NCI-H748 (cell line): ENCODE measurements at regions not wholly inside any gene's neighbourhood (a gene's known extent, or its start where the extent isn't known, plus 50 kb on each side); places are given as distances from the start of the nearest gene placed in this dataset.
A peak's percentile ranks its signal among the peaks of the same experiment; 100 is the strongest.

Experiments used
- DNase-seq: peaks from one replicate; lab custom pipeline; 2025; ENCODE audit not compliant: unreplicated experiment; lab: John Stamatoyannopoulos, UW

DNA sequence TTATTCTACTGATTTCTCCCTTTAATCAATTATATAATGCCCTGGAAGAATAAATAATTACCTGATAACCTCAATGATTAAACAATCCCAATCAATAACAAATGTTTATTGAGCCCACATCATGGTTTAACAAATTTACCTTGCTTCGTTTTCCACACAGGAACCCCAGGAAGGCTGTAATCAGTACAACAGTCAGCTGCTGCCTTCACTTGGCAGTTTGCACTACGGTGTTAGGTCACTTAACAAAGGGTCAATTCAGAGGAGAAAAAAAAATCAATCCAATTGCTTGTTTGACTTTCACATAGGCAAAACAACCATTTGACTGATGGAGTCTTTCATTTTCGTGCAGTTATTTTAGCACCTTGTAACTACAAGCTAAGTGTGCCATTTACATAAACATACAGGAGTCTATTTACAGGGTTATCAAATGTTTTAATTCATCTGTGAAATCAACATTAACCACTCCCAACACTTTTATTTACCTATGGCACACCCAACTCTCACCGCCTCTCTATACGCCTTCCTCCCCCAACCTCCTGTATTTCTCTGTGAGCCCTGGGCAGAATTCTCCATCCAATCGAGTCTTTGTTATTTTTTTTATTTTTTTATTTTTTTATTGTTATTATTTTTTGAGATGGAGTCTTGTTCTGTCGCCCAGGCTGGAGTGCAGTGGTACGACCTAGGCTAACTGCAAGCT is 140.4 kb upstream of the TAB2 start:
- peak; percentile 98 for DNase-seq

DNA sequence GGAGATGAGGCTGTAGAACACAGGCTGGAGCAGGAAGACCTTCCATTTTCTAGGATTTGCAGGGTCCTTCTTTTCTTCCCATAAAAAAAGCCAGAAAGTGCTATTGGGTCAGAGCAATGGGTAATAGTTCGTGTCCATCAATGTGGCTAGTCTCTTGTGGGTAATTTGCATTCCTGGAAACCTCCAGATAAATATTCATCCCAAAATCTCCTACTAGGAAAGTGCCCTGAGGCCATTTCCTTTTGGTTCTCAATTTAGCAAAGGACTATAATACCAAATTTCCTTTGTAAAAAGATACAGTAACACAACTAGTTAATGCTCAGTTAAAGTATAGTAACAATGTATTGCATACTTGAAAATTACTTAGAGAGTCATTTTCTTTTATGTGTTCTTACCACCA is 138.1 kb upstream of the TAB2 start:
- DNase-seq: no peak

DNA sequence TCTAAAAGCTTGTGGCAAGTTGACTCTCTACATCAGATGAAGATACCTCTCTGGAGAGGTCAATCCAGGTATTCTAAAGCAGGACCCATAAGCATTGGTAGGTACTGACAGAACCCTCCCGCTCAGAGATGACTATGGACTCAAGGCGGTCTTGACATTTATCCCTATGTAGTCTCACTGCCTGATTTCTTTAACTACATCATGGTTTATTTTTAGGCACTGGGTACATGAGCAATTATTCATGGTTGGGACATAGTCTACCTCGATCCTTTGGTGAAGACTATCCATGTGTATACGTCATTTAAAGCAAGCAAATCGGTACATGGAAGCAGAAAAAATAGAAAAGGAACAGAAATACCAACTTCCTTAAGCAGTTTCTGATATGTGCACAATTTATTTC is 136.2 kb upstream of the TAB2 start:
- DNase-seq: no peak

DNA sequence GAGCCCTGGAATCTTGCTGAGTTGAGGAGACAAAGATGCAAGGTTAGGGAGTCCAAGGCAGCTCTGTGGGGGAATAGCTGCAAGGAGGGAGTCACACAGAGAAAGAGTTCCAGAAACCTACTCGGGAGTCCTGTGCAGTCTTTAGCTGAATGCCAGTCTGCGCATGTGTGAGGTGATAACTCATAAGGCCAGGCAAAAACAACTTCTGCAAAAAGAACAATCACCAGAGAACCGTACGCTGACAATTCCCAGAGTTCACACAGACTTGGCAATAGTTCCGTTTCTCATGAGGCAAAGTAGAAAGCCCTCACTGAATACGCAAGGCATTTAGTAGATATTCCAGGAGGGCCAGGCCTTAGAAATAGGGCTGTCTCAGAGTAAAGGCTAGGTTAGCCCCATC is 135.2 kb upstream of the TAB2 start:
- DNase-seq: no peak

DNA sequence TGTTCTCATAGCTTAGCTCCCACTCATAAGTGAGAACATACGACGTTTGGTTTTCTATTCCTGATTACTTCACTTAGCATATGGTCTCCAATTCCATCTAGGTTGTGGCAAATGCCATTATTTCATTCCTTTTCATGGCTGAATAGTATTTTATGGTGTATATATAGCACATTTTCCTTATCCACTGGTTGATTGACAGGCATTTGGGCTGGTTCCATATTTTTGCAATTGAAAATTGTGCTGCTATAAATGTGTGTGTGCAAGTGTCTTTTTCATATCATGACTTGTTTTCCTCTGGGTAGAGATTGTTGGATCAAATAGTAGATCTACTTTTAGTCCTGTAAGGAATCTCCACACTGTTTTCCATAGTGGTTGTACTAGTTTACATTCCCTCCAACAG is 133.0 kb upstream of the TAB2 start:
- no peak for DNase-seq

DNA sequence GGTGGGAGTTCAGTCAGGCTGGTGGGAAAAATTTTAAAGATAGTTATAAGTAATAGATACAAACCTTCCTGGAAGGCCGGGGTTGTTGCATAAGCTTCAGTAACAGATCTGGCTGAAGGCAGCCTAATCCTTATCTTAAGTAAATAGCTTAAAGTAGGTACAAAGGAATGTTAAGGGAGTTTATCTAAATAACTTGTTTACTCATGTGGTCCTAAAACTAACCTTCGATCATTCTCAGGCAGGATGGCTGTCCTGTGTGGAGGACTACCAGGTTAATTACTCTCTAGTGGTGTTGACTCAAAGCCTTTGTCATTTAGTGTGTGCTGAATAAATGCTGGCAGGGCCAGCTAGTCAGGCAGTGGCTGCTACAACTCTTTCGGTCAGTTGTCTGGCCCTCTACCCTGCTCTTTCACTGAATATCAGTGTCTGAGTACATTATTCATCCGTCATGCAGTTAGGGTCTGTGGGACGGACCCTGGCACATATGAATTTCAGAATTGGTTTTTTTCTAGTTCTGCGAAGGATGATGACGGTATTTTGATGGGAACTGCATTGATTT is 131.6 kb upstream of the TAB2 start:
- DNase-seq: no peak

DNA sequence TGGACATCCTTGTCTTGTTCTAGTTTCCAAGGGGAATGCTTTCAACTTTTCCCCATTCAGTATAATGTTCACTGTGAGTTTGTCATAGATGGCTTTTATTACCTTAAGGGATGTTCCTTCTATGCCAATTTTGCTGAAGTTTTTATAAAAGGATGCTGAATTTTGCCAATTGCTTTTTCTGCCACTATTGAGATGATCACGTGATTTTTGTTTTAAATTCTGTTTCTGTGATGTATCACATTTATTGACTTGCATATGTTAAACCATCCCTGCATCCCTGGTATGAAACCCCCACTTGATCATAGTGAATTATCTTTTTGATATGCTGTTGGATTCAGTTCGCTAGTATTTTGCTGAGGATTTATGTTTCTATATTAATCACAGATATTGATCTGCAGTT is 130.6 kb upstream of the TAB2 start:
- DNase-seq: no peak

DNA sequence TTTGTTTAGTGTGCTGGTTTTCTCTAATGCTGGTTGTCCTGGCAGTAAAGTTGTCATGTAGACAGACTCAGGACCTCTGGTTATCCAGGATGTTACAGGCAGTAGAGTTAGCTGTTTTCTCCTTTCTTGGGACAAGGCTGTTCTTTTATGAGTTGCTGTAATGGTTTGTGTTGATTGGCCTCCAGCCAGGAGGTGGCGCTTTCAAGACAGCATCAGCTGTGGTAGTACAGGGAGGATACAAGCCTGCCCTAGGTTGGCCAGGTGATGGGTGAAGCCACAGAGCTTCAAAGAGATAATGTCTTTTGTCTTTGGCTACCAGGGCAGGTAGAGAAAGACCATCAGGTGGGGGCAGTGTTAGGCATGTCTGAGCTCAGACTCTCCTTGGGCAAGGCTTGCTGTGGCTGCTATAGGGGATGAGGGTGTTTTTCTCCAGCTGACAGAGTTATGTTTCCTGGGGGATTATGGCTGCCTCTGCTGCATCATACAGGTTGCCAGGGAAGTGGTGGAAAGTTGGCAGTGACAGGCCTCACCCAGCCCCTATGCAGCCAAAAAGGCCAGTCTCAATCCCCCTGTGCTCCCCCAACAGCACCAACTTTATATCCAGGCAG is 127.2 kb upstream of the TAB2 start:
- DNase-seq: peak; percentile 64

DNA sequence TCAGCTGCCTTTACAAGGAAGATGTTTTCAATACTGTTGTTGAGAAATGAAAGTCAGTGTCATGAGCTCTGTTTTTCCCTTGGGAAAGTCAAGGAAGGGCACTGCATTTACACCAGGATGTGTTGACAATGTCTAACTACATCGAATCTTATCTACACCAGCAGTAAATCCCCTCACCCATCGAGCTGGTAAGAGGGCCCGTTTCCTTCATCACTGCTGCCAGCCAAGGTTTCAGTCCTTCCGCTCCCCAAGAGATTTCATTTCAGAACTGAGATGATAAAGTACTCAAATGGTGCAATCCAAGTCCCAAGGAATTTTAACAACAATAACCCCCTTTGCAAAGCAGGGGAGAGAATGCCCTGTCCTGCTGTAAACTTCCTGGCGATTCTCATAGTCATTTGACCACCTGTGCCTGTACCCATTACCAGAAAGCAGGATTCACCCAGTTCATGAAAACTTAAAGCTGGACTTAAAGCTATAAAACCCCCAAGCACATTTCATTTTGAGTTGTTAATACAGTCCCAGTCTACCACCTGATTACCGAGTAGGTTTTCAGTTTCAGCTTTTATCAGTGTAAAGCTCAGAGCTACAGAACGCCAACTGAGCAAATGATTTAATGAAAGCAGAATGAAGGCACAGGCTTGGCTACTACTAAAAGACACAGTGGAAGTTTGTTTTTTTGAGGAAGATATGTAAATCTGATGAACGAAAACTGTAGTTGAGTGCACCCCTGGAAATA is 122.5 kb upstream of the TAB2 start:
- DNase-seq: no peak

DNA sequence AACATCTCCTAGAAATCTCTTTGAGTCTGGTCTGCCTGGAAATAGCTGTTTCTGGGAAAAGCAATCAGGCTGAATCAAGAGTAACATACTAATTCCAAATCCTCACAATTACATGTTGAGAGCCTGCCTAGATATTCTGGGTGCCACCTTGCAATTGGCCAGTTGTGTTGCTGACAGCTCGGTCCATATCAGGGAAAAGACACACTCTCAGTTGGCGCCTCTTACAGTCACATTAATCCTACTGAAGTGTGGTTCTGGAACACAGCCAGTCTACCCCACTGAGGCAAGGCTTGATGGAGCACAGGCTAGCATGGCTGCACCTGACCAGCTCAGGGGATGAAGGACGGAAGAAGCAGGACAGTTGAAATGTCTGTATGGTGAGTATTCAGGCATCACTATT is 121.4 kb upstream of the TAB2 start:
- DNase-seq: no peak

DNA sequence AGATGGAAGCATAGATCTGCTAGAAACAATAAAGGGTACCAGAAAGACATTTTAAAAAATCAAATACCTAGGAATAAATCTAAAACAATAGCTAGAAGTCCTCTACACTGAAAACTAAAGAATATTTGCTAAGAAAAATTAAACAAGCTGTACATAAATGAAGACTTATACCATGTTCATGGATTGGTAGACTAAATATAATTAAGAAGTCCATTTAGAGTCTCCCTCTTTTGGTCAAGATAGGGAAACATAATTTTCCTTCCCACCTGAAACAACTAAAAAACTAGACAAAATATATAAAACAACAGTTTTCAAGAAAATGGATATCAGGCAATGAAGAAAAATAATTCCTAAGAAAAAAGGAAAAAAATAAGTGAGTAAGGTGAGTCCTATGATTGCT is 120.0 kb upstream of the TAB2 start:
- DNase-seq: no peak

DNA sequence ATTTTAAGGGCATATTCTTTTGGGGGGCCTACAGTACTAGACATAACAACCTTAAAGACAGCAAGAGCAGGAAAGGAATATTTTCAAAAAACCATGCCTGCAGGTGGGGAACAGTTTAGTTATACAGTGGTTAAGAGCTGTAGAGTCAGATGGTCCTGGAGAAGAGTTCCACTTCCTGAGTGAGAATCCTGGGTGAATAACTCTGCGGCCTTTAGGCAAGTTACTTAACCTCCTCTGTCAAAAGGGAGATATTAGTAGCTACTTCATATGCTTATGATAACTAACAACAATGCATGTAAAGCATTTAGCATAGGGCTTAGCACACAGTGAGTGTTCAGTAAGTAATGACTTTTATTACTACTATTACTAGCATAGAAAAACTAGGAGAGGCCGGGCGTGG is 119.2 kb upstream of the TAB2 start:
- DNase-seq: no peak

DNA sequence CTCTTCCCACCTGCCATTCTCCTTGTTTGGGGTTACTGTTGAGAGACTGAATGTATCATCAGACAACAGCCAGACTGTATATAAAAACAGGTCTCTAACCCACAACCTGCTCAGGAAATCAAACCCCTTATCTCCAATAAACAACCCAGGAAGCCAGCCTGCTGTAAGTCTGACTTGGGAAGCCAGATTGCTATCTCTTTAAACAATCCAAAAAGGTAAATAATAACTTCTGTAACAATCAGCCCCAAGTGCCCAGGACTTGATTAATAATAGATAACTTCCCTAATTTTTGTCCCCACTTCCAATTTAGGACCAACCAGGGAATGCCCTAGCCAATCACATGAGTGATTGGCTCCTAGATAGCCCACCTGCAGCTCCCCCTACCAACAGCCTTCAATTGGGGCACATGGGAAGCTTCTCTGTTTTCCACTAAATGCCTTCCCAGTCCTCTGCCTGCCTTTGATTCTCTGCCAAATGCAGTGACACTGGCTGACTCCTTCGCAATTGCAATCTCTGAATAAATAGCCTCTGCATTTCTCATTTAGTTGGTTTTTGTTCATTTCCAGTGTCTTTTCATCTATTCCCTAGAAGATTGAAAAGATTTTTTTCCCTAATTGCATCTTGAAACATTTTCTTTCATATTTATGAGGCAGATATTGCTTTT is 117.1 kb upstream of the TAB2 start:
- no peak for DNase-seq

DNA sequence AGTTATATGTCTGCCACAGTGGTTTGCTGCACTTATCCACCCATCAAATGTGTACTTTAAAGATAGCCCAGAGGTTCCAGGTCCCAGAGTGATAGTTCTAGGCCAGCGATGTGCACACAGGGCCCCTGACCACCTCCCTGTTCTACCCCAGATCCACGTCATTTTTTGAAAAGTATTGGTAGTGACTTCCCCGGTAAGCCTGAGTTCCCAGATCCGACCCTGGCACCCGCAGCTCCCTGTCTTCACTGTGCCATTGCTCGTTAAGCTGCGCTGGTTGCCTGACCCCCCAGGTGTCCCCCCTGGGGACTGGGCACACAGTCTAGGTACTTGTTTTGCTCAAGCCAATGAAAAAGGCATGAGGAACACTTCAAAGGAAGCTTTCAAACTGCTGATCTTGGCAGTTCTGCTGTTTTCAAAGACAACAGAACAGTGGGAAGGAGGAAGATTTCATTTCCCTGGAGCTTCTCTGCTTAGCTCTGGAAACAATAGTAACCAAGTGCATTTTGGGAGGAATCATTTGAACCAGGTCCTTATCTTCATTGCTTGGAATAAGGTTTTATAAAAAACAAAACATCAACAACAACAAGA is 116.3 kb upstream of the TAB2 start:
- no peak for DNase-seq

DNA sequence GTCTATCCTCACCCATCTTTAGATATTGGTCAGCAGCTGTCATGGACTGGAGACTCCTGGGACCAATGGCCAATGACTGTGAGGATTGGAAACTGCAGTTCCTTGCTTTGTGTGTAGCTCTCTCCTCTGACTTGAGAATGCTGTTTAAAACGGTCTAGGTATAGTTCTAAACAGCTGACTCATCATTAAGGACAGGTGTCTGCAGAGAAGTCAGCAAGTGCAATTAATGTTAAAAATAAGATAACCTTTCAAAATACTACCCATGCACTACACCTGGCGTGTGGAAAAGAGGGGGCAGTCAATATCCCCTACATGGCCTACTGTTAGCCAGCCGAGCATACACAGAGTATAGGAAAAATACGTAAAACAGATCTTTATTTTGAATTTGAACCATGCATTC is 115.4 kb upstream of the TAB2 start:
- DNase-seq: no peak

DNA sequence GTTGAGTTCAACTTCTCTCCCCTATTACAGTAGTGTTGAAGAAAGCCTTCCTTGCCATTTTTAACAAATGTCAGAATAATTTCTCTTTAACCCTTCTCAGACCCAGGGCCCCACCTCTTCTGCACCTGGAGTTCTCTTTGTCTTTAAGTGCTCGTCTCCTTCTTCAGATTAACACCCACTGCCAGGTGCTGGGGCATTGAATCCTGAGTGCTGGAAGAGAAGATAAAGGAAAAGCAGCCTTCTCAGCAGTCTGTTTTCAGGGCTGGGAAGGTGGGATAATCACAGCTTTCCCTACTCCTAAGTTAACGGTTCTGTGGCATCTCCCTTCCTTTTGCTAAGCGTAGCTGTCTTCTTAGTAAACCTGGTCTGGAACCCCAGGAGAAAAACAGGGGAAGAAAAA is 114.6 kb upstream of the TAB2 start:
- no peak for DNase-seq

DNA sequence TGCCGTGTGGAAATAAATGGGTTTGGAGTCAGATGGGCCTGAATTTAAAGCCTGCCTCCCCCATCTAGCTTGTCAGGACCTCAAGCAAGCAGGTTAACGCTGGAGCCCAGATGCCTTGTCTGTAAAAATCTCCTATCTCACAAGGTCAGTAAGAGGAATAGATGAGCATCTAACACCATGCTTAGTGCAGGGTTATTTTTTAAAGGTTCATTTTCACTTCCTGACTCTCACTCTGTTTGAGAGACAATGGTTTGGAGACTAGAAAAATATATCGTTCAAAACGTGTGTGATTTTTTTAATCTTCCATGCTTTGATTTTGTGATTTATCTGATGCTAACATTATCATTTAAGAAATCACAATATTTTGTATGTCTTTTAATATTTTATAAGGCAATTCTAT is 114.0 kb upstream of the TAB2 start:
- no peak for DNase-seq

DNA sequence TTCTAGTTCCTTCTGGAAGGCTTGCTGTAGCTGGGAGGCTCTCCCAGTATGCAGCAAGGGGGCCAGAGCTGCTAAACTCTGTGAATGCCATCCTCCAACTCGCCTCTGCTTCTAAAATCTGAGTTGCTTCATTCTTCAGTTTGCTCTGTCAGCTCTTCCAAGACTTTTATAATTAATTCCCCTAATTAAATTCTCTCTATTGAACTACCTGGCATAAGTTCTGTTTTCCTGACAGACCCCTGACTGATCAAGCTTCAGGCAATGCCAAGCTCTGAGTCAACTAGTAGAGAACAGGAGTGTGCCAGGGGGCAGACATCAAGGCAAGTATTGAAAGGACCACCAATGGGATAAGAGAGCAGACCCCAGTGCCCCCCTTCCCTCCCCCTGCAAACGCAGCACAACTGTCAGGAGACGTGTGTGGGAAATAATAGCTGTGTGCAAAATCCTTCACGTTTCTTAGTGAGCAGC is 109.3 kb upstream of the TAB2 start:
- no peak for DNase-seq

DNA sequence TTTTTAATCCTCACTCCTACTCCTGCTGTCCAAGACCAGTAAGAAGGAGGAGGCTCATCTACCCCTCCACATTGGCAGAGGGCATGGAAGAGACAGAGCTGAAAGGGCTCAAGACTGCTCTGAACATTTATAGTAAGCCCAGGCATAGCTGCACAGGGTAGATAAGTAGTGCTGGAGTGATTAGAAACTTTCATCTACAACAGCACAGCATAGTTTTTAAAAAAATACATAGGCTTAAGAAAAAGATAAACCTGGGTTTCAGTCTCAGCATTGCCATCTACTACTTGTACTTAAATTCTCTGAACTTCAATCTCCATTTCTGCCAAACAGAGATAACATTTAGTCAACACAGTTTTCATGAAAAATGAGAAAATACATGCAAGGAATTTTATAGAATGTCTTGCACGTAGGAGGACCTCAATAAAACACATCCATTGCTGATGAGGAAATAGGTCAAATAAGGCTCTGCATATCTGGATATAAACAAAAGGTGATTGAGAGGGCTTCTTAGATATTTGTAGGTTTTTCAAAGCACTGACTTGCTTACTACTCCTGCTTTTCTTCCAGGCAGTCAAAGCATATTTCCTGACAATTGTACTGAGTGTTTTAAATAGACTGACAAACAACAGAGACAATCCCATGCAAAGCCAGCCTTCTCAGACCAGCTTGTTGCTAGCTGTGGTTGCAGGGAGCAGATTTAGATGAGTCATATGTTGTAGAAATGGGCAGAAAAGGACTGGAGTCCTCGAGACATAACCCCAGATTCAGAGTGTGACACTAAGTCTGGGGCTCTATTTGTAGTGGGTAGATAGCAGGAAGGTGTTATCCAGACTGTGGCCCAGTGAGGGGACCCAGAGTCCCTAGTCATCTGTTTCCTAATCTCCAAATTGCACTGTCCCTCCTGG is 107.4 kb upstream of the TAB2 start:
- no peak for DNase-seq

DNA sequence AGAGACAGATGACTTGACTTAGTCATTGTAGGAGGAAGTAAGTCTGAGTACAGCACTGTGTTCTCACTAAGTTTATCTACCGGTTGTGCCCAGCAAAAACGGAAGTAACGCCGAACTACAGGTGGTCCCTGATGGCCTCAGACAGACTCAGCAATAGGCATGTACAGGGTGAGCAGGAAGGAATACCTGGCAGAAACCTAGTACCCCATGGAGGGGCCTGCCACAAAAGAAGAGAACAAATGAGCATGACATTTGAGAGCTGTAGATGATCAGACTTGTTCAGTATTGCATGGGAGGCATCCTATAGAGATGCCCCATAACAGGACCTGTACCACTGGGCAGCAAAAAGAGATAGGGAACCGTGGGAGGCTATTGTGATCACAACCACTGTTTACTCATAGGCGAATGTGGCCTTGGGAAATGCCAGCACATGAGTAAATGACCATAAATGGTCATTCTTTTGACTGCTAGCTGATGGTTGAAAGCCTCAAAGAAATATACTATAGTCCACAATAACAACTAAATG is 106.4 kb upstream of the TAB2 start:
- no peak for DNase-seq
